HG02642 (cell line): ENCODE measurements at regions not wholly inside any gene's neighbourhood (a gene's known extent, or its start where the extent isn't known, plus 50 kb on each side); places are given as distances from the start of the nearest gene placed in this dataset.
"Not testable (repeated sequence)": the region's sequence is repeated elsewhere in the genome, so short reads cannot be mapped to it uniquely, and the experiment has no call there.

Experiments
- ATAC-seq: cut with Tn5 transposase; IDR thresholded peaks from one replicate; pipeline ENCODE4 v1.9.1; 2021; ENCODE audit warnings: mild to moderate bottlenecking; ENCODE audit not compliant: unreplicated experiment, poor library complexity

- ATAC-seq = no peak
These were observed 333.8 kb upstream of the CTNND2 start for GRCh38 chr5:12237837-12238575.

DNA sequence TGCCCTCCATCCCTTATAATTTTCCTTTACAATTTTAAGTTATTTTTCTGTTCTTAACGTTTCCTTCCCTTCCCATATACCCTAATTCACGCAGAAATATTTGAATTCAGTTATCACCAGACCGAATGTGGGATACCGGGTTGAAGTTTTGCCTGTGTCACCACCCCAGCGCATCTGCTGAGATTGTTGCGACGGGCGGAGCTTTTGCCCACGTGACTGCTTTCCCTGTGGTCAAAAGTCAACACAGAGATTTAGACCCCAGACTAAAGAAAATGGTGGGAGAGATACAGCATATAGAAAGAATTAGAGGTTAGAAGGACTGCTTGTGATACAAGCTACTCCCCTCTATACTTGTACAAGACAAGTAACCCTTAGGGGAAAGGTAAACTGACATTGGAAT lies 326.4 kb upstream of the CTNND2 start:
- no peak for ATAC-seq

- no peak for ATAC-seq
These were observed 312.8 kb upstream of the CTNND2 start for GRCh38 chr5:12217039-12217438.

GRCh38 chr5:12214267-12215015 lies 310.2 kb upstream of the CTNND2 start:
- no peak for ATAC-seq

GRCh38 chr5:12208366-12209100 lies 304.3 kb upstream of the CTNND2 start:
- ATAC-seq = no peak

DNA sequence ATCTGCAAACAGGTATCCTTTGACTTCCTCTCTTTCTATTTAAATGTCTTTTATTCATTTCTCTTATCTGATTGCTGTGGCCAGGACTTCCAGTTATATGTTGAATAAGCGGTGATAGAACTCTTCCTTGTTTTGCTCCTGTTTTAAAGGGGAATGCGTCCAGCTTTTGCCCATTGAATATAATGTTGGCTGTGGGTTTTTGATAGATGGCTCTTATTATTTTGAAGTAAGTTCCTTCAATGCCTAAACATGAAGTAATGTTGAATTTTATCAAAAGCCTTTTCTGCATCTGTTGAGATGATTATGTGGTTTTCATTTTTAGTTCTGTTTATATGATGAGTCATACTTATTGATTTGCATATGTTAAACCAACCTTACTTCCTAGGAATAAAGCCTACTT lies 300.5 kb upstream of the CTNND2 start:
- no peak for ATAC-seq

DNA sequence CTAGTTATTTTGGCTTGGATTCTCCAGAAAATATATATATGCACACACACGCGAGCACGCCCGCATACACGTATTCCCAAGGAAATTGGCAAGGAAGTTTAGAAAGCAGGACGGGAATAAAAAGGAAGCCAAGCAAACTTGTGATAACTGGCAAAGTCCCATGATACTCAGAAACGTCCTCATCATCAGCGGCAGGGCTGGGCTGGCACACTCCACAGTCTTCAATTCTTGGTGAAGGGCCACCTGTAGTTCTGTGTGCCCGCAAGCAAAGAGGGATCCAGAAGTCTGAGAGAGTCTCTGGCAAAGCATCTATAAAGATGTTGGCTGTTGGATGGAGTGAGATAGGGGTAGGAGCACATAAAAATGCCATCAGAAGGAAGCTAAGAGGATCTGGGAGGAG lies 289.3 kb upstream of the CTNND2 start:
- ATAC-seq = no peak

DNA sequence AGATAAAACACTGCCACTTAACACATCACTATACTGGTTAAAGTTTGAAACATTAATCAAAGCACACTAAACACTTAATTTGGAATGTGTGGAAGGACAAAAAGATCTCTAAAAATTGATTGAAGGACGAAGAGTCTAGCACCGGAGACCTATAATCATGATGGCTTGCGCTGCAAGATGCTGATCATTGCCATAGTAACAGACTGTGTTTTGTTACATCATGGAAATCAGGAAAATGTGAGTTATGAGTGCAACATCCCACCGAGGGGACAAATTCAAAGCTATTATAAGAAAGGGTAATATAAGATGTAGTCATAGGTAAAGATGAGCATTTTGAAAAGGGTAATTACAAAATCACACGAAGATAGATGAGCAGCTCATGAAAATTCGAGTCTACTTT lies 278.8 kb upstream of the CTNND2 start:
- no peak for ATAC-seq

DNA sequence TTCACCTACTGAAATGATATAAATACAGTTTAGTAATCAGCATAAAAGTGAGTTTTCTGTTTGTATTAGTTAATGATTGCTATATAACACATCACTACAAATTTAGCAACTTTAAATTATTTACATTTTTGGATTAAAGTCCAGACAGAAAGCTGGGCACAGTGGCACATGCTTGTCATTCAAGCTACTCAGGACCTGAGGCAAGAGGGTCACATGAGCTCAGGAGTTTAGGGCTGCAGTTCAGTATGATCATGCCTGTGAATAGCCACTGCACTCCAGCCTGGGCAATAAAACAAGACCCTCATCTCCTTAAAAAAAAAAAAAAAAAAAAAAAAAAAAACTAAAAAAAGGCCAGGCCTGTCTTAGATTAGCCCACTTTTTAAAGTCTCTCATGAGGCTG lies 273.6 kb upstream of the CTNND2 start:
- ATAC-seq = no peak

DNA sequence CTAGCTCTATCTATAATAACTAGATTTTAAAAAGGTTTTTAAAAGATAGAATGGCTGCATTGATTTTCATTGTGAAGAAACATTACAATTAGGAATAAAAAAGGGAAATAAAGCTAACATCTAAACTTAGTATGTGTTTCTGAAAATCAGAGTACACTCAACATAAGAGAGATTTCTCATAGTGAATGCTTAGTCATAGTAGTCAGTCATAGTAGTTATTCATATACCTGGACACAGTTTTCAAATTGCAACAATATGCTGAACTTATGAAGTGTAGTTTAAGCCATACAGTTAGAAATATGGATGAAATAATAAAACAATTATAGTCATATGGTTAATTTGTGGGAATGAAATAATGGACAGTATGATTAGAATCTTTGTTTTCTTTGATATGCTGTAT lies 273.0 kb upstream of the CTNND2 start:
- ATAC-seq = no peak

DNA sequence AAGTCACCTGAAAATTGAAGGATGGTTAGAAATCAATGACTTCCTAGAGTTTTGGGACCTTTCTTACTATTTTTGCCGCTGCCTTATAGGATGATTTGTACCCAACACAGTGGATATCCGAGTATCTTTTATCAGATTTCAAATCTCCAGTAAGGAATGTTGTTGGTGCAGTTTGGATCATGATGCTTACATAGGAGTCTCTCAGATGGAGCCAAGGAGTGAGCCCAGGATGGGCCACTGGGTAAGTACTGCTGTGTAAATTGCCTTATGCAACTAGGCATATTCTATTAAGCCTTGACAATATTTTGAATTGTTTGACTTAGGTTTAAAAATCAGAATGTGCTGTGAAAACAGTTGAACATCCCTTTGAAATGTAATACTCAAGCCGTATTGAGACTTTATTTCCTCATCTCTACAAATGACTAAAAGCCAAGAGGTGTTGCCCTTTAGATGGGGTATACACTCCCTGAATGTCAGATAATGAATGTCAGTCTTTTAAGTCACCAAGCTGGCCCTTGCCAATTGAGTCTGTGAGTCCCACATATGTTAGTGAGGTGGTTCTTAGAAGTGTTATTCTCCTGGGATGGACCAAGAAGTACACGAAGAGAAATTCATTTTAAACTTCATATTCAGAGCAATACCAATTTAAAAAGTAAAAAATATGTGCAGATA lies 271.8 kb upstream of the CTNND2 start:
- ATAC-seq = no peak

DNA sequence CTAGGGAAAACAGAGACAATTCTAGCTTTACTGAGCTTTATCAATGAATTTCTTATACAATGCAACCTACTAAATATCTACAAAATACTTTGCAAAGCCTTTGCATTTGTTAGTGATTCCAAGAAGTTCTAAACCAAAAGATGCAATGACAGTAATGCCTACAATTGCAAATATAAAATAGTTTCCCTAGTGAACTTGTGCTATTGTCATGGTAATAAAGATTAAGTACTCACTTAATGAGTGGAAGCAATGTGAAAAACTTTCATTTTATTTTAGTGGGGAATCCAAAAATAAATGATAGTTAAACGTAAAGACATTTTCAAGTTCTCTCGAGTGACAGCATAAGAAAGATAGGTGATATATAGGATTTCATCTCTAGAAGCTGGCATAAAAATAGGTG lies 270.5 kb upstream of the CTNND2 start:
- no peak for ATAC-seq

- ATAC-seq = no peak
These were observed 265.3 kb upstream of the CTNND2 start for GRCh38 chr5:12169536-12169935.

DNA sequence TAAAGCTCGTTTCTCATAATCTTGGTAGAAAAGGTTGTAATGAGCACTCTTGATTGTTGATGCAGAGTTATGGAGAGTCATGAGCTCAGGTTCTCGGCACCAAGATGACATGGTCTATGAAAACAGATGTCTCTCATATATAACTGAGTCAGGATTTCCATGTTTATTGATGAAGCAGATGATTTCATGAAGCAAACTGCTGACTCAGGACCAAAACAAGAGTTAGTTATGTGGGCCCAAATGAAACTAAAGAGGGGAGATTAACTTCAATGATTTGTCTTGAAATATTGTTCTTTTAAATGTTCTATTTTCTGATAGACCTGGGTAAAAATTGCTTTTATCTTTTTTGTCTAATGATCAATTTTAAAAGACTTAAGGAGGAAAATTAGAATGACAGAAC lies 258.6 kb upstream of the CTNND2 start:
- no peak for ATAC-seq

DNA sequence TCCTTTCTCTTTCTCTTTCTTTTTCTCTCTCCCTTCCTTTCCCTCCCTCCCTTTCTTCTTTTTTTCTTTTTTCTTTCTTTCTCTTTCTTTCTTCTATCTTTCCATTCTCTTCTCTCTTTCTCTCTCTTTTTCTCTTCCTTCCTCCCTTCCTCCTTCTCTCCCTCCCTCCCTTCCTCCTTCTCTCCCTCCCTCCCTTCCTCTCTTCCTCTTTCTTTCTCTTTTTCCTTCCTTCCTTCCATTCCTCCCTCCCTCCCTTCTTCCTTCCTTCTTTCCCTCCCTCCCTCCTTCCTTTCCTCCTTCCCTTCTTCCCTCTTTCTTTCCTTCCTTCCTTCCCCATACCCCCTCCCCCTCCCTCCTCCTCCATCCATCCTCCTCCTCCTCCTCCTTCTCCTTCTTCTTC lies 243.3 kb upstream of the CTNND2 start:
- no peak for ATAC-seq

- ATAC-seq = no peak
These were observed 237.2 kb upstream of the CTNND2 start for GRCh38 chr5:12141496-12141895.

- no peak for ATAC-seq
These were observed 229.3 kb upstream of the CTNND2 start for GRCh38 chr5:12133520-12133919.

GRCh38 chr5:12131020-12131419 lies 226.8 kb upstream of the CTNND2 start:
- not testable (repeated sequence) for ATAC-seq

DNA sequence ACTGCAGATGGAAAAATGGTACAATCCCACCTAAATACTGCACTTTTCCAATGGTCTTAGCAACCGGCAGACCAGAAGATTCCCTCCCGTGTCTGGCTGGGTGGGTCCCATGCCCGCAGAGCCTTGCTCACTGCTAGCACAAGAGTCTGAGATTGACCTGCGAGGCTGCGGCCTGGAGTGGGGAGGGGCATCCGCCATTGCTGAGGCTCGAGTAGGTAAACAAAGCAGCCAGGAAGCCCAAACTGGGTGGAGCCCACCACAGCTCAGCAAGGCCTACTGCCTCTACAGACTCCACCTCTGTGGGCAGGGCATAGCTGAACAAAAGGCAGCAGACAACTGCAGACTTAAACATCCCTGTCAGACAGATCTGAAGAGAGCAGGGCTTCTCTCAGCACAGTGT lies 221.6 kb upstream of the CTNND2 start:
- ATAC-seq = no peak

- no peak for ATAC-seq
These were observed 215.4 kb upstream of the CTNND2 start for GRCh38 chr5:12119657-12120056.

- no peak for ATAC-seq
These were observed 209.8 kb upstream of the CTNND2 start for GRCh38 chr5:12114075-12114474.
